ENCODE measurements at regions not wholly inside any gene's neighbourhood (a gene's known extent, or its start where the extent isn't known, plus 50 kb on each side); places are given as distances from the start of the nearest gene placed in this dataset.

DNA sequence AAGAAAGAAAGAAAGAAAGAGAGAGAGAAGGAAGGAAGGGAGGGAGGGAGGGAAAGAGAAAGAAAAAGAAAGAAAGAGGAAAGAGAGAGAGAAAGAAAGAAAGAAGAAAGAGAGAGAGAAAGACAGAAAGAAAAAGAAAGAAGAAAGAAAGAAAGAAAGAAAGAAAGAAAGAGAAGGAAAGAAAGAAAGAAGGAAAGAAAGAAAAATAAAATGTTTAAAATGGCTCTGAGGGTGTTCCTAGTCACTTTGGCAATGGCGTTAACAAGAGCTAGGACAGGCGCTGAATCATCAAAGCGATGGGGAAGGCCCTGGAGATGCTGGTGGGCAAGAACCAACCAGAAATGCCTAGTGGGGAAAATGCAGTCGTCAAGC is 77.8 kb upstream of the GPC1 start:
- no peak for DNase-seq (ENCODE audit: low read depth in 2 of 2)

DNA sequence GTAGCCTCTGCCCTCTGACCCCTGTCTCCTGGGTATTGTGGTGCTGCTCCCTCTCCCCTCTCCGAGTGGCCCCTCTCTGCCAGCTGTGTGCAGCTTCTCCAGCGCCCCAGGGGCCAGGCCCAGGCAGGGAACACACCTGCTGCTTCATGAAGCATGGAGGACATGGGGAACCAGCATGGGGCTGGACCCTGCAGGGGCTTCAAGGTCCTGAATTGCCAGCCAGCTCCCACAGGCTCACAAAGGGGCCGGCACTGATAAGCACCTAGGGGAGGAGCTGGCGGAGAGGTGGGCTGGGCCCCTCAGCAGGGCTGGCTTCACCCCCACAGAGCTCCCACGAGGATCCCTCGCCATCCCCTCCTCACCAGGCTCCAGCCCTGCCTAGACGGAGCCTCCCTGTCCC is 77.4 kb upstream of the GPC1 start:
- no peak for DNase-seq (ENCODE audit: low read depth in 2 of 2)

DNA sequence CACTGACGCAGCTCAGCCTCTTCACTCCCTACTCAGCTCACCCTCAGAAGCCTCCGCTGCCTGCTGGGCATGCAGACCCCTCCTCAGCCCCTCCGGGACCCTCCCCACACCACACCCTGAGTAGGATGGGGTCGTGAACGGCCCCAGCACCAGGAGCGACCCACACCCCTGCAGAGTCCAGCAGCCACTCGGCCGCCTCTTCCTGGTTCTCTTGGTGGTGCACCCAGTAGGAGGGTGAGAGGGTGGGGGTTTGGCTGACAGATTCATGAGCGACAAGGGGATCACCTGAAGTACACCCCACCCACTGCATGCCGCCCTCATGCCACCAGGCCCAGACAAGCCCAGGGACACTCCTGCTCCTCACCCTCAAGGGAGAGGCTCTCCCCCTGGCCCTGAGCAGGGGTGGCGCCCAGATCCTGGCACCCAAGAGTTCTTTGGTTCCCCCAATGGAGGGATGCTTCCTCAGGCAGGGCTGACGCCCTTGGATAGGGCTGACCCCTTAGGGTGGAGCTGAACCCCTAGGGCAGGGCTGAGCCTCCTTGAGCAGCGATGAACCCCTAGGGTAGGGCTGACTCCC is 76.6 kb upstream of the GPC1 start:
- no peak for DNase-seq (ENCODE audit: low read depth in 2 of 2)

DNA sequence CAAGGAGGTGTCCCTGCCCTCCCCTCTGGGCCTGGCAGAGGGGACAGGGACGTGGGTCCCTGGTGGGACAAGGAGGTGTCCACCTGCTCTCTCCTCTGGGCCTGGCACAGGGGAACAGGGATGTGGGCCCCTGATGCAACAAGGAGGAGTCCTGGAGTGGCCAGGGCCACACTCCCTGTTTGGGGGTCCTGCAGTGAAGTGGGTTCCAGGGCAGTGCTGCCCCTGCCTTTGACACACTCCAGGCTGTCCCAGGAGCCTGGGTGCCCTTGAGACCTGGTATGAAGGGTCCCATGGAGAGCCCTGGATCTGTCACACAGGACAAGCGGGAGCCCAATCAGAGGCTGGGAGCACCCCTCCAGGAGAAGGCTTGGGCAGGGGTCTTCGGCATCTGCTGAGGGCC is 75.8 kb upstream of the GPC1 start:
- no peak for DNase-seq (ENCODE audit: low read depth in 2 of 2)

DNA sequence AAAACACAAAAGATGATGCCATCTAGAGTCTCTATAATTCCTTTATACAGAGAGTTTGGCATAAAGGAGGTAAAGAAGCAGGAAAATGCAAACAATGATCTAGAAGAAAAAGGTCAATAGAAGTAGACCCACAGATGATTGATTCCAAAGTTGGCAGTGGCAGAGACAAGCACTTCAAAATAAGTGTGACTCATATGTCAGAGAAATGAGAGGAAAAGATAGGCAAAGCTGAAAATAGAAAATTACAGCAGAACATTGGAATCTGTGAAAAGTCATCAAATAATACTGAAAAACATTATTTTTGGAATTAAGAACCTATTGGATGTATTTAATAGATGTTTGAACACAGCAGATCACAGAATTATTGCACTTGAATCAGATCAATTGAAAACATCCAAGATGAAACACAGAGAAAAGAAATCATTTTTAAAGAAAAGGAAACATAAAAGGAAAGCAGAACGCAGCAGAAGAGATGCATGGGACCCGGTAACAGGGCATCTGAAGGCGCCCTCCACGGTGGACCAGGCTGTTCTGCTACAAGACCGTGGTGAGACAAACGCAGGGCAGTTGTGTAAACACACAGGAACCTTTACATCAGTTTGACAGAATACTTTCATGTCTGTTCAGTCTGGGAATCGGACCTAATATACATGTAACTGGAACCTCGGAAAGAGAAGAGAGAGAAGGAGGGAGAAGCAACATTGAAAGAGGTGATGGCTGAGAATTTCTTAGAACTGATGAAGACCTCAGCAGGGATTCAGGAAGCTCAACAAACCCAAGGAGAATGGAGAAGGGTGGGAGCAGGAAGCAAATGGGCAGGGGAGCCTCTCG is 74.6 kb upstream of the GPC1 start:
- DNase-seq (ENCODE audit: low read depth in 2 of 2): no peak

DNA sequence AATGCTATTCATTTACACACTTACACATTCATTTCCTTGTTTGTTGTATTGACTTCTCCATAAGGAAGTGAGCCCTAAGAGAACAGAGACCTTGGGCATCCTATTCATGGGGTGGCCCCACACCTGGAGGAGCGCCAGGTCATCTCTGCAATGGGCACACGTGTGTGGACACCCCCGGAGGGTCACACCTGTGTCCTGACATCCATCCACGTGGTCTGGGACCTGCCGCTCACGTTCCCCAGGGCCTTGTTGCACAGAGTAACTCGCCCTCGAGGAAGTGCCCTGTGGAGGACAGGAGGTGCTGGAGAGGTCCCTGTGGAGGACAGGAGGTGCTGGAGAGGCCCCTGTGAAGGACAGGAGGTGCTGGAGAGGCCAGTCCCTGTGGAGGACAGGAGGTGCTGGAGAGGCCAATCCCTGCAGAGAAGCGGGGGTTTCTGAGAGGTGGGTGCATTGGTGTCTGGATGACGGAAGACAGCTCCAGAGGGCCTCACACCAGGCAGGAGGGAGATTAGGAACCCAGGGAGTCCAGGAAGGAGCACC is 73.2 kb upstream of the GPC1 start:
- no peak for DNase-seq (ENCODE audit: low read depth in 2 of 2)

DNA sequence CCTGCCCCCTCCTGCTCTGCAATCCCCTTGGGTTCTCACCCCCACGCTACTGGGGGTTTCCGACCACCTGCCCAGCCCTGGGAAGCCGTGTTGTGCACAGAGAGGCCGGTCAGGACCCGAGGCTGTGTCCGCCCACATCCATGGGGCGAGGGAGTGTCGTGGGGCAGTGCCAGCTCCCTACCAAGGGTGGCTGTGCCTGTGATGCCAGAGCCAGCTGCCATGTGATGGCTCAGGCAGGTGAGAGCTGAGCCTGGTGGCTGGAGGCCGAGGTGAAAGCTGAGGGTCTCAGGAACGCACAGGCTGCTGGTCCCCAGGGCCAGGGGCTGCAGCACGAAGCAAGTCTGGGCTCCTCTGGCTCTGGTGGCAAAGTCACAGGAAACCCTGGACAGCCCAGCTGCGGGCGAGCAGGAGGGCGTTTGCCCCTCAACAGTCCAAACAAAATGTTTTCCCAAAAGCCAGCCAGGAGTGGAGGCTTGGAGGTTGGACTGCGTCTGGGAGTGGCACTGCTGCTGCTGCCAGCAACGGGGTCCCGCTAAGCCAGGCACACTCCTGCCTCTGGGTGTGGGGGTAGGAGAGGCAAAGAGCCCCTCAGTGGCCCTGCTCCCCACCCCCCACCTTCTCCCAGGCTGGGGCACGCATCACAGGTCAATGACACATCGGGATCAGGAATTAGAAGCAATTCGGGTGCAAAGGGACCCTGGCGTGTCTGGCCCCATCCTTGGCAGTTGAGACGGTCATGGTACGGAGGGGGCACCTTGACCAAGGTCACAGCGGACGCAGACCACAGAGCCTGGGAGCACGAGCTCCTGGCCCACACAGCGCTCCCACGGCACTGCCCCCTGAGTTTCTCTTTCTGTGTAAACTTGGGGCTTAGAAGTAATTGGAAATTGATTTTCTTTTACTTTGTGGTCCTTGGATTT is 72.4 kb upstream of the GPC1 start:
- DNase-seq (ENCODE audit: low read depth in 2 of 2): no peak

DNA sequence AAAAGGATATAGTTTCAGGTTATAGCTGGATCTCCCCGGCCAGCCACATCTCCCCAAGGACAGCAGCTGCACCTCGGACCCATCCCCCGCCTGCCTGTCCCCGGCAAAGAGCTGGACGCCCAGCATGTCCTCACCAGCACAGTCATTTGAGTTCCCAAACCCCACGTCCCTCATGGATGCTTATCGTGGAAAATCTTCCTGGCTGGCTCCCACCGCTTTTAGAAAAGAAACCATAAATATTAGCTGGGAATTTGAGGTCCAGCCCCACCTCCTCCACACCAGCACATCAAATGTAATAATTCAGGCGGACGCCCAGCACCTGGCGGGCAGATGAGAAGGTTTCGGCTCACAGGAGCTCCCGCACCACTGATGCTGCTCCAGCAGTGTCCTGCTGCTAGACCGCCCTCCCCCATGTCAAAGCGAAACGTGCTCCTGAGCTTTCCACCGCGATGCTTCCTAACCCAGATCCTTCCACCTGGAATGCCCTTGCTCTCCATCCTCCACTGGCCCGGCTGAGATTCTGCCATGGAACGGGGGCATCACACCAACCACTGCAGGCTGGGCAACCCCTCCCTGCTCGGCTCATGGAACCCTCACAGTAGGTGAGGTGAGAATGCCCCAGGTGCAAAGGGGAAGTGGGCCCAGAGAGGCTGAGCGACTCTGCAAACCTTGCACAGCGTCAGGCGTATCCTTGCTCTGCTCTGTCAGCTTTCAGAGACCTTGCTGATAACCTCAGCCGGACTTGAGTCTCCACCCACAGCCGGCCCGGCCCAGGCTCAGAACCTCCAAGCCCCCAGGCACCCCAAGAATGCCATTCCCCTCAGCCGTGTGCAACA is 71.5 kb upstream of the GPC1 start:
- no peak for DNase-seq (ENCODE audit: low read depth in 2 of 2)

DNA sequence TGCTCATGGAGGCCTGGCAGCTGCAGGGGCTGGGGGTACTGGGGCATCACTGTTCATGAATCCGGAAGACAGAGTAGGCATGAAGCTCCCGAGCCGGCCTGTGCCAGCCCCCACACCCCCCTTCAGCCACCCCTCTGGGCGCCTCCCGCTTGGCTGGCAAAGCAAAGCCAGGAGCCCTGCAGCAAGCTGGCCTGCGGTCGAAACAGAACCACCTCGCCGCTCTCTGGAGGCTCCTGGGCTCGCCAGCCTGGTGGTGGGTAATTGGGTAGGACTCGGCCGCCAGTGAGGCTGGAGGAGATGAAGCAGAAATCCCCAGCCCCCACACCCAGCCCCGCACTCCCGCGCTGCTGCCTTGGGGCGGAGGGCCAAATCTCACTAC is 70.9 kb upstream of the GPC1 start:
- no peak for DNase-seq (ENCODE audit: low read depth in 2 of 2)

DNA sequence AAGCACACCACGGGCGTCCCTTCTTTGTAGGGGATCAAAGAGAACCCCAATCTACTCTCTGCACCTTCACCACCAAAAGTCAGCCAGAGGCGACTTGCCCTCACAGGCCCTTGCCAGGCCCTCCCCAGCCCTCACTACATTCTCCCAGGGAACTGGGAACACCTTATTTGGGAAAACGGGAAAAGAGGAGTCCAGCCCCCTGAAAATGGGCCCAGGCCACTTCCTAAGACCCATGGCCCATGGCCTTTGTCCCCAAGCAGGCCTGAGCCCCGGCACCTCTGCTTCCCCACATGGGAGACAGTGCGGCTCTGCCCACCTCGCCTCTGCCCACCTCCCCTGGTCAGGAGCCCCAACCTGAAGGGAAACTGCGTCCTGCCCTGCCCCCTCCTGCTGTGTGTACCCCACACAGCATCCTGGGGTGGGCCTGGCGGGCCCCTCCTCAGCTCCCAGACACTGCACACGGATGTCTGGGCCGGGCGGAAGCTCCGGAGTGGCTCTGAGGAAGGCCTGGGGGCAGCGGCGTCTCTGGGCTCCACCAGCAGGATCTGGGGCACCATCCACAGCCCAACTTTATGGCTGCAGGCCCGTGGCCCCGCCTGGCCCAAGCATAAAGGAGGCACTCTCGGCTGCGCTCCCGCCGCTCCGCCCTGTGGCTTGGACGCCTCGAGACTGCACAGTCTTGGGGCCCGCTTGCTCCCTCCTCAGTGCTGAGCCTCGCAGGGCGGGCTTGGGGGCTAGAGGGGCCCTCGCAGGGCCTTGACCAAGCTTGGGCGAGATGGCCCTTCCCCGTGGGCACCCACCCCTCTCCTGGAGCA is 70.3 kb upstream of the GPC1 start:
- DNase-seq (ENCODE audit: low read depth in 2 of 2): no peak

DNA sequence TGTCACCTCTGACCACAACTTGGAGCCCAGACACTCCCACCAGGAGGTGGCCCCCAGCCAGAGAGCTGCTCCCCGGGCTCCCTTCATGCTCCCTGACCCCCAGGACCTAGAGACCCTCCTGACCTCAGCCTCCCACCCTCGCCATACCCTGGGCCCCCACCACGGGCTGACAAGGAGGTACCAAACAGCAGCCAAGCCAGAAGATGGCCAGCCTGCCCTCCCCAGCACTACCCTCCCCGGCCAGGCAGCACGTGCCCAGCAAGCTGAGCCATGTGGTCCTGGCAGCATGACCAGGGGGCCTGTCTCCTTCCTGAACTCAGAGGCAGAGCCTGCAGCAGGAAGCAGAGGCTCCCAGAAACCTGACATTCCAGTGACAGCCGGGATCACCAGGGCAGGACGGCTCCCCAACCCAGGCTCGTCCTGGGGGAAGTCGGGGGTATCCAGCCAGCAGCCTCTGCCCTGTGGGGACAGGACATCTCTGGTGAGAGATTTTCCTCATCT is 69.4 kb upstream of the GPC1 start:
- DNase-seq (ENCODE audit: low read depth in 2 of 2): no peak

DNA sequence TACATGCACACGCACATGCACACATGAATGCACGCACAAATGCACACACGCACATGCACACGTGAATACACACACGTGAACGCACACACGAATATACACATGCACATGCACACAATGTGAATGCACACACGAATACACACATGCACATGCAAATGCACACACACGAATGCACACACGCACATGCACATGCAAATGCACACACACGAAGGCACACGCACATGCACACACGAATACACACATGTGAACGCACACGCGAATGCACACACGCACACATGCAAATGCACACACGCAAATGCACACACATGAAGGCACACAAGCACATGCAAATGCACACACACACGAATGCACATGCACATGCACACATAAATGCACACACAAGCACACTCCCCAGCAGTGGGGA is 68.6 kb upstream of the GPC1 start:
- no peak for DNase-seq (ENCODE audit: low read depth in 2 of 2)

DNA sequence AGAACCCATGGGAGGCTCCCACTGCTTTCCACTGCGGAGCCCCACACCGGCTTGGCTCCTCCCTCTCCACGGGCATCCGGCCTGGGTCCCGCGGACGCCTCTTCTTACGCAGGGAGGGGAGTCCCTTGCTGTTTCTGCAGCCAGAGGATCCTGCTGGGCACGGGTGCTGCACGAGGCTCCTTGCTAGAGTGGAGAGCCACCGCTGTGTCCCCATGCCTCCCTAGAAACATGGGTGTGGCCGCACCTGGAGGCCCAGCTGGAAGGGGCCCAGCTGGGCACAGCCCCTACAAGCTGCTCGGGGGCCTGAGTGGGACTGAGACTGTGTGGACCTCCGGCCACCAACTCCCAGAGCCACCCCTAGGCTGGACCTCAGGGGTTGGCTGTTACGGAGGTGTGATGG is 67.7 kb upstream of the GPC1 start:
- DNase-seq (ENCODE audit: low read depth in 2 of 2): no peak

DNA sequence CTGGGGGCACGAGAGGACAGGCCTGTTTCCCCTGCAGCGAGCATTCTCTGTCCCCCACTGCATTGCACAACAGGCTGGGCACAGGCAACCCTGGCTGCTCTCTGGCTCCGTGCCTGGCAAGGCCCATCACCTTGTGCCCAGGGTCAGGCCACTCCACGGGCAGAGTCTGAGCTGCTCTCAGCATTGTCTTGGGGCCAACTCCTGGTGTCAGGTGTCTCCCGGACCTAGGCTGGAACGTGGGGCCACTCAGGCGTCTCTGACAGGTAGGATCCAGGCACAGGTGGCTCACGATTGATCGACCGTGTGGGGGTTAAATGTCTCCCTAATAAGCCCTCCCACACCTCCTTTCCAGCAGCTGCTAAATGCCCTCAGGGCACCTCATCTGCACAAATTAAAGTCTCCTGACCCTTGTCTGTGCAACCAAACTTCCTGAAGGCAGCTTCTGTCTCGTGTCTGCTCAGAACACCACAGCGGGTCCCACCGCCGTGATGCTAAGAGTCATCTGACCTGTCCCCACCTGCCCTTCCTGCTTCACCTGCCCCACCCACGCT is 66.6 kb upstream of the GPC1 start:
- no peak for DNase-seq (ENCODE audit: low read depth in 2 of 2)

DNA sequence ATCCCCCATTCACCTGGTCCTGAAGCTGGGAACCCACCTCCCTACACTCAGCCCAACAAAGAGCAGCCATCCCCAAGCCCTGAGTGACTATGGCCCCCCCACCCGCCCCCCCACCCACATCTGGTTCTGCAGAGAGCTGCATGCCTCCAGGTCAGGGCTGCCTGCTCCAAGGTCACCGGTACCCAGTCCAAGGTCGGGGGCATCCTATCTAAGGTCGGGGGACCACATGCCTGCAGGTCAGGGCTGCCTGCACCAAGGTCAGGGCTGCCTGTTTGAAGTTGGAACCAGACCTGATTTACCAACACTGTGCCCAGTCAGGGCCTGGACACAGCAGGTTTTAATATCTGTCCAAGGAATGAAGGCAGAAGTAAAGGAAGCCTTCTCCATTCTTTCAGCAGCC is 66.1 kb upstream of the GPC1 start:
- no peak for DNase-seq (ENCODE audit: low read depth in 2 of 2)

DNA sequence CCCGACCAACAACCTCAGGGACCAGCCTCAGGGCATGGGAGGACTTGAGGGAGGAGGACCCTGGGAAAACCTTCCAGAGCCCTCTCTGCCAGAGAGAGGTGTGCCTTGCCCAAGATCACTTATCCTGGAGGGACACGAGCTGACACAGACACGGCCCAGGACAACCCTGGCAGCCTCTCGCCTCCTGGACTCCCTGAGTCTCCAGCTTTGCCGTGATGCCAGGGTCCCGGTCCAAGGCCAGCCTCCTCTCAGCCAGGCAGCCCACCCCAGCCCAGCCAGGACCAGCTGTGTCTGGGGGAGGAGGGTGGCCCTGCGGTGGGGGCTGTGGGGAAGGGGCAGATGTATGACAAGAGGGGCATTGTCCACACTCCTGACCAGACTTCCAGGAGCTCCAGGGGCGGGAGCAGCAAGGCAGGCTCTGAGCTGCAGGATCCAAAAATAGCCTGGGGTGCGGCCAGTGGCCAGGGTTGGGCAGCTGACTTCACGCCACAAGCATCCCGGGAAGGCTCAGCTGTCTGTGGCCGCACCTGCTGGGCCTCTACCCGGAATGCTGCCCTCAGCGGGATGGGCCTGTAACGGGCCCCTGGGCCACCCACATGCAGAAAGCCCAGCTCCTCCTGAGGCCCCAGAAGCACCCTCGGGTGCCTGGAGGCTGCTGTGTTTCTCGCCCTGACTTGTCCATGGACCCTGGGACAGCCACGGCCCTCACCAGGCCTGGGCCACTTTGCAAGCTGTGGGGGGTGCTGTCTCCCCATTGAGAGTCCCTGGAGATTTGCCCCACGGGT is 65.5 kb upstream of the GPC1 start:
- DNase-seq (ENCODE audit: low read depth in 2 of 2): no peak

DNA sequence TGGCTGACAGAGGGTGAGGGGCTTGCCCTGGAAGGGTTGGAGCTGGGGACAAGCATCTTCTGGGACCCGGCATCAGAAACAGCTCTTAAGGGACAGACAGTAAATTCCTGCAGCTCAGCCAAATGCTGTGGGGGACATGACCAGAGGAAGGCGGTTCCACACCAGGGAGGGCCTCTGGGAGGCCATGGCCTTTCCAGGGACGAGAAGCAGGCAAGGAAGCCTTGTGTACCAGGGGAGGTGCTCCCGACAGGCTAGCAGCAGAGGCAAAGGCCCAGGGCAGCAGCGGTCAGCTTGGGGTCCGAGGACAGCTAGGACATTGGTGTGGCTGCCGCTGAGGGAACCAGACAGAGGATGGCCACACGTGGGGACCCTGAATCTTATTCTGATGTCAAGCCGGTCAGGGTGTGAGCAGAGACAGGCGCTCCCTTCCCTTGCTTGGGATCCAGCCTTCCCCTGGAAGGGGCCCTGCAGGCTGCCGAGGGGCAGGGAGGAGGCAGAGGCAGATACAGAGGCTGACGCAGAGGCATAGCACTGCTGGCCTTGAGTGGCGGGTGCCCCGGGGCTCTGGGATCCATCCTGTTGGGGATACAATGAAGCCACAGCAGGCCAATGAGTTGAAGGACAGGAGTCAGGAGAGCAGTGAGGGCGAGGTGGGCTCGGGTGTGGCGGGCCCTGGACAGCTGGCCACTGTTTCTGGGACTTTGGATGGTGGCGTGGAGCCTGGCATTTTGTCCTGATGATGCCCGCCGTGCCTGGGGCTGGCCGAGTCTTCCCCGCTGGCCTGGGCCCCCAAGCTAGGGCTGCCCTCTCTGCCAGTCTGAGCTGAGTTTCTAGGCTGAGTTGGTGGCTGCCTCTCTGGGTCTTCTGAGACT is 64.1 kb upstream of the GPC1 start:
- DNase-seq (ENCODE audit: low read depth in 2 of 2): no peak

DNA sequence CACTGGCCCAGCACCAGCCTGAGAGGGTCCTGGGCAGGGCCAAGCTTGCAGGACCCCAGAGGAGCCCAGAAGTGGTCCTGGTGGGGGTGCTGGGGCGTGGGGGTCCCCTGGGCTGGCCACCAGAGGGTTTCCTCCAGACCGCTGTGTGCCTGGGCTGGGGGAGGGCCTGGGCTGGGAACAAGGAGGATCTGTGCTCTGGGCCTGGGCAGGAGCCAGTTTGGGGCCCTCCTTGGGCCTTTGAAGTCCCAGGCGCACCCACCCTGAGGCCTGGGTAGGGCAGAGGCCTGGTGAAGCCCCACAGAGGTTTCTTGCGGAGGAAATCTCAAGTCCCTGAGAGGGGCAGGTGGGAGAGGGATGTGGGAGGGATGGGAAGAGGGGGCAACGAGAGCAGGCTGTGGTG is 63.4 kb upstream of the GPC1 start:
- no peak for DNase-seq (ENCODE audit: low read depth in 2 of 2)

Measured in activated CD8-positive, alpha-beta memory T cell treated with anti-CD3 and anti-CD28 coated beads for 4 hours (primary cell).